ENCODE measurements at regions not wholly inside any gene's neighbourhood (a gene's known extent, or its start where the extent isn't known, plus 50 kb on each side); places are given as distances from the start of the nearest gene placed in this dataset.

DNA sequence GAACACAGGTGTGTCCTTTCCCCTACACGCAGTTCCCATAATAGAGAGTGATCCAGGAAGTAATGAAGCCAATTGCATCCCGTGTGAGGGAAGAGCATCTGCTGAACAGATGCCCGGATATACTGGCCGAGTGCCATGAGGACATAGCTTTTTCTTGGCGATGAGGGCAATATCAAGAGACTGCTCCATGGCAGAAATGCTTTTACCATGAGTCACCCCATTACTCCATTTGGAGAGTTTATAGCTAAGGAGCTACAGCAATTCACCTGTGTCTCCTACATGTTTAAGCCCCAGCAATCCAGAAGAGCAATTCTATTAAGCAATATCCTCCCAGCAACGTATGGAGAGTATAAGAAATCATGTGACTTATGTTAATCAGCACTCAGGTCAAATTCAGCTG is 222.0 kb upstream of the KLF4 start:
- TF ChIP-seq POLR2AphosphoS5 (IDR thresholded peaks at IDR 0.05; ENCODE audit: insufficient read depth in 1 of 2, low read depth in 1 of 2) (no peak), POLR2A (IDR thresholded peaks at IDR 0.05) (no peak)
- TF ChIP-seq, protein P1, sequence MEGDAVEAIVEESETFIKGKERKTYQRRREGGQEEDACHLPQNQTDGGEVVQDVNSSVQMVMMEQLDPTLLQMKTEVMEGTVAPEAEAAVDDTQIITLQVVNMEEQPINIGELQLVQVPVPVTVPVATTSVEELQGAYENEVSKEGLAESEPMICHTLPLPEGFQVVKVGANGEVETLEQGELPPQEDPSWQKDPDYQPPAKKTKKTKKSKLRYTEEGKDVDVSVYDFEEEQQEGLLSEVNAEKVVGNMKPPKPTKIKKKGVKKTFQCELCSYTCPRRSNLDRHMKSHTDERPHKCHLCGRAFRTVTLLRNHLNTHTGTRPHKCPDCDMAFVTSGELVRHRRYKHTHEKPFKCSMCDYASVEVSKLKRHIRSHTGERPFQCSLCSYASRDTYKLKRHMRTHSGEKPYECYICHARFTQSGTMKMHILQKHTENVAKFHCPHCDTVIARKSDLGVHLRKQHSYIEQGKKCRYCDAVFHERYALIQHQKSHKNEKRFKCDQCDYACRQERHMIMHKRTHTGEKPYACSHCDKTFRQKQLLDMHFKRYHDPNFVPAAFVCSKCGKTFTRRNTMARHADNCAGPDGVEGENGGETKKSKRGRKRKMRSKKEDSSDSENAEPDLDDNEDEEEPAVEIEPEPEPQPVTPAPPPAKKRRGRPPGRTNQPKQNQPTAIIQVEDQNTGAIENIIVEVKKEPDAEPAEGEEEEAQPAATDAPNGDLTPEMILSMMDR (IDR thresholded peaks at IDR 0.05): no peak

All from vagina (tissue), 2 donors.